ENCODE measurements at regions not wholly inside any gene's neighbourhood (a gene's known extent, or its start where the extent isn't known, plus 50 kb on each side); places are given as distances from the start of the nearest gene placed in this dataset.

DNA sequence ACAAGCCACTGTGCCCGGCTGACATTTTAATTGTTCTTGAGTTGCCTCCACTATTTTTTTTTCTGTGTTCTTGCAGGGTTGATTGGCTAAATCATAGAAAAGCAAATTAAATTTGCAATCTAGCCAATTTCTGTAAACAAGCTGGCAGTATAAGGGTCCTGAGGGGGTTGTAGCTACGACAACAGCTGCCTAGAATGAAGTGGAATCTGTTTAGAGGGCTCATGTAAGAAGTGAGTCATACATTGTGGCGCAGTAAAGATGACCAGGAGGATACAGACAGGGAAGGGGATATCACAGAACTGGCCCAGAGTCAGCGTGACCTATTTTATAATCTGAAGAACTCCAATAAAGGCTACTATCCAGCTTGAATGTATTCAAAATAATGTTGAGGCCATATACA lies 82.2 kb upstream of the TLE1 start:
- H3K79me2 ChIP-seq (ENCODE audit: control insufficient read depth, insufficient read depth, low read length) = no peaks in the 10 kb centered on the region
- no peak for ATAC-seq
- no peaks in the 10 kb centered on the region for H3K36me3 ChIP-seq (ENCODE audit: control insufficient read depth, insufficient read depth, low read length)
- intact Hi-C loops (cut with micrococcal nuclease) = no loop called here
- POLR2A ChIA-PET = no interaction called here
- BruUV-seq (replicated peaks) = no TSS peak
- H3K9ac ChIP-seq (ENCODE audit: insufficient read depth in 1 of 2, low read depth in 2 of 2, low read length in 2 of 2) = no peak overlapping the region
- no peak overlapping the region for H3K27ac ChIP-seq (ENCODE audit: extremely low read depth, low read depth, low read length)
- no peak for TF ChIP-seq ZNF197 (CRISPR knock-in tag; IDR thresholded peaks at IDR 0.05; ENCODE audit: low read depth)
- no peaks in the 10 kb centered on the region for H4K20me1 ChIP-seq (replicated peaks; ENCODE audit: control insufficient read depth, insufficient read depth, low read length)
- H3K4me1 ChIP-seq (replicated peaks in 1 of 2; ENCODE audit: control insufficient read depth in 2 of 2, insufficient read depth in 2 of 2, low read length in 2 of 2) = no peaks in the 10 kb centered on the region
- FAIRE-seq = no peak
- no peaks in the 10 kb centered on the region for H3K9me3 ChIP-seq (replicated peaks; ENCODE audit: control insufficient read depth, insufficient read depth, low read depth, low read length)
- DNase-seq (ENCODE audit: extremely low read depth in 1 of 4, low spot score in 3 of 4) = no peak
- H3K9me1 ChIP-seq (ENCODE audit: control insufficient read depth, insufficient read depth, low read length) = no peaks in the 10 kb centered on the region
- 0% methylated on average over 4 of the region's 4 CpGs for WGBS (ENCODE audit: insufficient coverage, low coverage, missing lambda C conversion rate)
- no peaks in the 10 kb centered on the region for H3K27me3 ChIP-seq (ENCODE audit: control insufficient read depth in 2 of 2, insufficient read depth in 2 of 2, low read length in 2 of 2)
- CTCF ChIA-PET (ENCODE audit: low intra/inter-chr PET ratio) = no interaction called here
- in situ Hi-C loops (cut with MboI) = no loop called here
- no peak overlapping the region for H3K4me2 ChIP-seq (ENCODE audit: insufficient read depth, low read length)
- H2AFZ ChIP-seq (ENCODE audit: low read depth, low read length) = no peak overlapping the region
- no peak overlapping the region for H3K4me3 ChIP-seq

DNA sequence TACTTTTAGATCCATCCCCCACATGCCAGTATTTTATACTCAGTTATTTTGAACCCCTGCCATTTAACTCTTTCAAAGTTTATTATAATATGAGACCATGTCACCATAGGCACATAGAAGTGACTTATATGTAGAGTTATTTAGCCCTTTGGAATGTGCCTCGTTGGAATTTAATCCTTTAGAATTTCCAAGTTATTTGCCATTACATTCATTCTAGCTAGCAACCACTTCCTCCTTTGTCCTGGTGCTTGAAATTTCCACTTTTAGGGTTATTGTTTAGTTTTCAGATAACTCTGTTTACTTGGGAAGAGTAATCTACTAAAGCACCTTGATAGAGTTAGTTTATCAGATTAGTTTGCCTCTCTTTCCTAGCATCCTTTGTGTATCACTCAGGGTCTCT lies 82.8 kb upstream of the TLE1 start:
- no peak for FAIRE-seq
- intact Hi-C loops (cut with micrococcal nuclease) = no loop called here
- BruUV-seq (replicated peaks) = no TSS peak
- WGBS (ENCODE audit: insufficient coverage, low coverage, missing lambda C conversion rate) = 0% methylated on average over 1 of the region's 1 CpG
- H3K4me1 ChIP-seq (replicated peaks in 1 of 2; ENCODE audit: control insufficient read depth in 2 of 2, insufficient read depth in 2 of 2, low read length in 2 of 2) = no peaks in the 10 kb centered on the region
- H3K9me3 ChIP-seq (replicated peaks; ENCODE audit: control insufficient read depth, insufficient read depth, low read depth, low read length) = no peaks in the 10 kb centered on the region
- H3K4me3 ChIP-seq = no peak overlapping the region
- in situ Hi-C loops (cut with MboI) = no loop called here
- no peak overlapping the region for H3K4me2 ChIP-seq (ENCODE audit: insufficient read depth, low read length)
- H3K9ac ChIP-seq (ENCODE audit: insufficient read depth in 1 of 2, low read depth in 2 of 2, low read length in 2 of 2) = no peak overlapping the region
- no peaks in the 10 kb centered on the region for H3K27me3 ChIP-seq (ENCODE audit: control insufficient read depth in 2 of 2, insufficient read depth in 2 of 2, low read length in 2 of 2)
- ChIA-PET POLR2A (no interaction called here), CTCF (ENCODE audit: low intra/inter-chr PET ratio) (interaction anchor here (0.6 kb wide), 1 partner anchor 1303 kb away, joined by 3 read pairs; no protein-coding TSS in a partner anchor)
- no peaks in the 10 kb centered on the region for H4K20me1 ChIP-seq (replicated peaks; ENCODE audit: control insufficient read depth, insufficient read depth, low read length)
- no peak for ATAC-seq
- H3K27ac ChIP-seq (ENCODE audit: extremely low read depth, low read depth, low read length) = no peak overlapping the region
- no peaks in the 10 kb centered on the region for H3K36me3 ChIP-seq (ENCODE audit: control insufficient read depth, insufficient read depth, low read length)
- DNase-seq (ENCODE audit: extremely low read depth in 1 of 4, low spot score in 3 of 4) = no peak
- no peaks in the 10 kb centered on the region for H3K79me2 ChIP-seq (ENCODE audit: control insufficient read depth, insufficient read depth, low read length)
- H3K9me1 ChIP-seq (ENCODE audit: control insufficient read depth, insufficient read depth, low read length) = no peaks in the 10 kb centered on the region
- no peak overlapping the region for H2AFZ ChIP-seq (ENCODE audit: low read depth, low read length)
- no peak for TF ChIP-seq KLF10 (CRISPR knock-in tag; IDR thresholded peaks at IDR 0.05)
- TF ChIP-seq HNRNPH1 (optimal IDR thresholded peaks at IDR 0.05; ENCODE audit: low read depth, low read length) = no peak
- TF ChIP-seq GATA2 (CRISPR knock-in tag; IDR thresholded peaks at IDR 0.05) = no peak
- TF ChIP-seq ZNF699 (CRISPR knock-in tag; IDR thresholded peaks at IDR 0.05; ENCODE audit: insufficient replicate concordance) = no peak
- TF ChIP-seq COPS2 (conservative IDR thresholded peaks at IDR 0.05) = no peak
- no peak for TF ChIP-seq TCF3 (CRISPR knock-in tag; IDR thresholded peaks at IDR 0.05)
- no peak for TF ChIP-seq CBX5 (IDR thresholded peaks at IDR 0.05; ENCODE audit: borderline replicate concordance, low read depth)
- TF ChIP-seq, protein P1, sequence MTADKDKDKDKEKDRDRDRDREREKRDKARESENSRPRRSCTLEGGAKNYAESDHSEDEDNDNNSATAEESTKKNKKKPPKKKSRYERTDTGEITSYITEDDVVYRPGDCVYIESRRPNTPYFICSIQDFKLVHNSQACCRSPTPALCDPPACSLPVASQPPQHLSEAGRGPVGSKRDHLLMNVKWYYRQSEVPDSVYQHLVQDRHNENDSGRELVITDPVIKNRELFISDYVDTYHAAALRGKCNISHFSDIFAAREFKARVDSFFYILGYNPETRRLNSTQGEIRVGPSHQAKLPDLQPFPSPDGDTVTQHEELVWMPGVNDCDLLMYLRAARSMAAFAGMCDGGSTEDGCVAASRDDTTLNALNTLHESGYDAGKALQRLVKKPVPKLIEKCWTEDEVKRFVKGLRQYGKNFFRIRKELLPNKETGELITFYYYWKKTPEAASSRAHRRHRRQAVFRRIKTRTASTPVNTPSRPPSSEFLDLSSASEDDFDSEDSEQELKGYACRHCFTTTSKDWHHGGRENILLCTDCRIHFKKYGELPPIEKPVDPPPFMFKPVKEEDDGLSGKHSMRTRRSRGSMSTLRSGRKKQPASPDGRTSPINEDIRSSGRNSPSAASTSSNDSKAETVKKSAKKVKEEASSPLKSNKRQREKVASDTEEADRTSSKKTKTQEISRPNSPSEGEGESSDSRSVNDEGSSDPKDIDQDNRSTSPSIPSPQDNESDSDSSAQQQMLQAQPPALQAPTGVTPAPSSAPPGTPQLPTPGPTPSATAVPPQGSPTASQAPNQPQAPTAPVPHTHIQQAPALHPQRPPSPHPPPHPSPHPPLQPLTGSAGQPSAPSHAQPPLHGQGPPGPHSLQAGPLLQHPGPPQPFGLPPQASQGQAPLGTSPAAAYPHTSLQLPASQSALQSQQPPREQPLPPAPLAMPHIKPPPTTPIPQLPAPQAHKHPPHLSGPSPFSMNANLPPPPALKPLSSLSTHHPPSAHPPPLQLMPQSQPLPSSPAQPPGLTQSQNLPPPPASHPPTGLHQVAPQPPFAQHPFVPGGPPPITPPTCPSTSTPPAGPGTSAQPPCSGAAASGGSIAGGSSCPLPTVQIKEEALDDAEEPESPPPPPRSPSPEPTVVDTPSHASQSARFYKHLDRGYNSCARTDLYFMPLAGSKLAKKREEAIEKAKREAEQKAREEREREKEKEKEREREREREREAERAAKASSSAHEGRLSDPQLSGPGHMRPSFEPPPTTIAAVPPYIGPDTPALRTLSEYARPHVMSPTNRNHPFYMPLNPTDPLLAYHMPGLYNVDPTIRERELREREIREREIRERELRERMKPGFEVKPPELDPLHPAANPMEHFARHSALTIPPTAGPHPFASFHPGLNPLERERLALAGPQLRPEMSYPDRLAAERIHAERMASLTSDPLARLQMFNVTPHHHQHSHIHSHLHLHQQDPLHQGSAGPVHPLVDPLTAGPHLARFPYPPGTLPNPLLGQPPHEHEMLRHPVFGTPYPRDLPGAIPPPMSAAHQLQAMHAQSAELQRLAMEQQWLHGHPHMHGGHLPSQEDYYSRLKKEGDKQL (CRISPR knock-in tag; IDR thresholded peaks at IDR 0.05; ENCODE audit: borderline replicate concordance) = no peak
- TF ChIP-seq DNMT1 (IDR thresholded peaks at IDR 0.05) = no peak
- TF ChIP-seq GTF2F1 (IDR thresholded peaks at IDR 0.05; ENCODE audit: low read depth, low read length) = no peak
- no peak for TF ChIP-seq ZSCAN29 (IDR thresholded peaks at IDR 0.05)

All from K562 (cell line).